ENCODE measurements at regions not wholly inside any gene's neighbourhood (a gene's known extent, or its start where the extent isn't known, plus 50 kb on each side); places are given as distances from the start of the nearest gene placed in this dataset.

DNA sequence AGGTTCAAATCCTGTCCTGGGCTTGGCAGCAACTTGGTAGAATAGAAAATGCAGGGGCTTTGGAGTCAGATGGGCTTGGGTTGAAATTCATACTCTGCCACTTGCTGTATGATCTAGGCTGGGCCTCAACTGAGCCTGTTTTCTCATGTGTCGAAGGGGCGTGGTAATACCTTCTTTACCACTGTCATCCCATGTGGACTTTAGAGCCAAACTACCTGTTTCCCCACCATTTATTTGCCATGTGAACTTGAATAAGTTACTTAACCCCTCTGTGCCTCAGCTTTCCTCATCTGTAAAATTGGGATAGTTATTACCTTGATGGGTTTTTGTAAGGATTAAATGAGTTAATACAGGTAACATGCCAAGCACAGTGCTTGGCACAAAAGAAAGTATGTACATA lies 106.0 kb downstream of the COPRS start:
- ChIA-PET POLR2A (ENCODE audit: unreplicated experiment) (no interaction called here), CTCF (no interaction called here)
- Histone ChIP-seq H3K9me3 (ENCODE audit: insufficient read depth, low read depth) (no peaks in the 10 kb centered on the region), H3K9me2 (ENCODE audit: insufficient read depth) (no peaks in the 10 kb centered on the region), H3K4me1 (replicated peaks; ENCODE audit: insufficient read depth) (peaks cover 19% of the 10 kb centered on the region), H3K36me3 (ENCODE audit: low read depth) (no peaks in the 10 kb centered on the region), H3F3A (ENCODE audit: insufficient read depth, low read depth) (peaks cover 5% of the 10 kb centered on the region; the same call in 1 of the 2 replicates), H3K4me3 (no peak overlapping the region), H3K4me2 (no peak overlapping the region), H3K27me3 (ENCODE audit: insufficient read depth, low read depth) (no peaks in the 10 kb centered on the region), H2AFZ (no peak overlapping the region), H4K20me1 (ENCODE audit: insufficient read depth) (no peaks in the 10 kb centered on the region), H3K27ac (no peak overlapping the region), H3K79me2 (ENCODE audit: low read depth) (no peaks in the 10 kb centered on the region)
- DNase-seq = no peak
- TF ChIP-seq EZH2 (IDR thresholded peaks at IDR 0.05; ENCODE audit: low read depth) = no peak
- TF ChIP-seq CTCF (conservative IDR thresholded peaks at IDR 0.05) = no peak
- intact Hi-C loops (cut with micrococcal nuclease; ENCODE audit: unreplicated experiment) = no loop called here
- BruUV-seq (replicated peaks) = no TSS peak

GRCh38 chr17:31752584-31752983 lies 106.5 kb downstream of the COPRS start:
- BruUV-seq (replicated peaks) = no TSS peak
- H4K20me1 ChIP-seq (ENCODE audit: insufficient read depth) = no peaks in the 10 kb centered on the region
- H3K9me3 ChIP-seq (ENCODE audit: insufficient read depth, low read depth) = no peaks in the 10 kb centered on the region
- no peak for DNase-seq
- peaks cover 19% of the 10 kb centered on the region for H3K4me1 ChIP-seq (replicated peaks; ENCODE audit: insufficient read depth)
- intact Hi-C loops (cut with micrococcal nuclease; ENCODE audit: unreplicated experiment) = no loop called here
- no peak overlapping the region for H2AFZ ChIP-seq
- no peak overlapping the region for H3K4me3 ChIP-seq
- no peak for TF ChIP-seq CTCF (conservative IDR thresholded peaks at IDR 0.05)
- TF ChIP-seq EZH2 (IDR thresholded peaks at IDR 0.05; ENCODE audit: low read depth) = no peak
- H3K36me3 ChIP-seq (ENCODE audit: low read depth) = no peaks in the 10 kb centered on the region
- no peak overlapping the region for H3K4me2 ChIP-seq
- ChIA-PET CTCF (interaction anchor here (0.6 kb wide), 1 partner anchor 68 kb away, joined by 4 read pairs; no protein-coding TSS in a partner anchor), POLR2A (ENCODE audit: unreplicated experiment) (no interaction called here)
- no peak overlapping the region for H3K27ac ChIP-seq
- H3K9me2 ChIP-seq (ENCODE audit: insufficient read depth) = no peaks in the 10 kb centered on the region
- no peaks in the 10 kb centered on the region for H3K79me2 ChIP-seq (ENCODE audit: low read depth)
- H3K27me3 ChIP-seq (ENCODE audit: insufficient read depth, low read depth) = no peaks in the 10 kb centered on the region
- peaks cover 5% of the 10 kb centered on the region; the same call in 1 of the 2 replicates for H3F3A ChIP-seq (ENCODE audit: insufficient read depth, low read depth)

DNA sequence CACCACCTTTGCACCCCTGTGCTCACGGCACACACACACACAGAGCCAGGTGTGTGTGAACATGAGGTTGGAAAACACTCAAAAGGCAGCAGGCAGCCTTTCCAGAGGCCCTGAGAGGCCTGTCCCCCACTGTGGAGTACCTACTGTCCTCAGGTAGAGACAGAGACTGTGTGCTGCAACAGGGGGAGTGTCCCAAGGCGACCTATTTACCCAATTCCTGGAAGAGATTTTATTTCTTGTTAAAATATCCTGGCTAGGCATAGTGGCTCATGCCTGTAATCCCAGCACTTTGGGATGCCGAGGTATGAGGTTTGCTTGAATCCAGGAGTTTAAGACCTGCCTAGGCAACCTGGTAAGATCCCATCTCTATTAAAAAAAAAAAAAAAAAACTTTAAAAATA lies 108.5 kb downstream of the COPRS start:
- intact Hi-C loops (cut with micrococcal nuclease; ENCODE audit: unreplicated experiment) = no loop called here
- Histone ChIP-seq H3K4me3 (no peak overlapping the region), H3F3A (ENCODE audit: insufficient read depth, low read depth) (peaks cover 5% of the 10 kb centered on the region; the same call in 1 of the 2 replicates), H3K27ac (no peak overlapping the region), H3K27me3 (ENCODE audit: insufficient read depth, low read depth) (no peaks in the 10 kb centered on the region), H3K9me3 (ENCODE audit: insufficient read depth, low read depth) (no peaks in the 10 kb centered on the region), H3K4me2 (no peak overlapping the region), H3K4me1 (replicated peaks; ENCODE audit: insufficient read depth) (peaks cover 18% of the 10 kb centered on the region), H3K79me2 (ENCODE audit: low read depth) (no peaks in the 10 kb centered on the region), H3K9me2 (ENCODE audit: insufficient read depth) (no peaks in the 10 kb centered on the region), H2AFZ (no peak overlapping the region), H3K36me3 (ENCODE audit: low read depth) (no peaks in the 10 kb centered on the region), H4K20me1 (ENCODE audit: insufficient read depth) (no peaks in the 10 kb centered on the region)
- no peak for TF ChIP-seq CTCF (conservative IDR thresholded peaks at IDR 0.05)
- TF ChIP-seq EZH2 (IDR thresholded peaks at IDR 0.05; ENCODE audit: low read depth) = no peak
- no peak for DNase-seq
- no TSS peak for BruUV-seq (replicated peaks)
- POLR2A ChIA-PET (ENCODE audit: unreplicated experiment) = no interaction called here
- CTCF ChIA-PET = no interaction called here
